Testis (tissue), 2 donors: ENCODE measurements at regions not wholly inside any gene's neighbourhood (a gene's known extent, or its start where the extent isn't known, plus 50 kb on each side); places are given as distances from the start of the nearest gene placed in this dataset.

Experiments
- CTCF ChIP-seq, 3 experiments: fragments of 450-650 bp in 2 of 3; fragments of 200-600 bp in 1 of 3; sonication (generic) in 1 of 3; IDR thresholded peaks; one replicate each; pipeline ENCODE4 v1.5.1; 2016 to 2019; ENCODE audit warnings: antibody characterized with exemption in 3 of 3, mild to moderate bottlenecking in 2 of 3, moderate library complexity in 1 of 3
- POLR2A ChIP-seq: fragments of 450-650 bp; IDR thresholded peaks from one replicate; pipeline ENCODE4 v1.6.1; 2017; ENCODE audit warnings: antibody characterized with exemption, mild to moderate bottlenecking, moderate library complexity

- TF ChIP-seq POLR2A, result no peak
- no peak for TF ChIP-seq CTCF (IDR thresholded peaks at IDR 0.05)
Observed at GRCh38 chr2:122251566-122251965, 496.1 kb downstream of the TSN start.
